ENCODE measurements at regions not wholly inside any gene's neighbourhood (a gene's known extent, or its start where the extent isn't known, plus 50 kb on each side); places are given as distances from the start of the nearest gene placed in this dataset.

DNA sequence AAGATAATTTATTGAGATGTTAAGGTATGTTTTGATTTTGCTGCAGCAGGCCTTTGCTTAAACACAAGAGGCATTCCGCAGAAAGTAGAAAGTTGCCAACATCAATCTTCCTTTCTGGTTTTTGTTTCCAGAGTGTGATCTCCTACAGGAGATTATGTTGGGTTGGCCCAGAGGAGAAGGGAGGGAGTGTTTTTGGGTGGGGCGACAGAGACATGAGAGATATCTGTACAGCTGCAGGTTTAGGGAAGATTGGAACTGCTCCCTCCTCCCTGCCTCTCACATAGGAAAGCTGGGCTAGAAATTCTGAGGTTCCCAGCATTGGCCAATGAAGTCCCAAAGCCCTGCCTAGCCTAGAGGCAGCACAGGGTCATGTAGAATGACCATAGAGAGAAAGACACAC, 211.0 kb downstream of the CEMIP2 start:
- TF ChIP-seq, protein P1, sequence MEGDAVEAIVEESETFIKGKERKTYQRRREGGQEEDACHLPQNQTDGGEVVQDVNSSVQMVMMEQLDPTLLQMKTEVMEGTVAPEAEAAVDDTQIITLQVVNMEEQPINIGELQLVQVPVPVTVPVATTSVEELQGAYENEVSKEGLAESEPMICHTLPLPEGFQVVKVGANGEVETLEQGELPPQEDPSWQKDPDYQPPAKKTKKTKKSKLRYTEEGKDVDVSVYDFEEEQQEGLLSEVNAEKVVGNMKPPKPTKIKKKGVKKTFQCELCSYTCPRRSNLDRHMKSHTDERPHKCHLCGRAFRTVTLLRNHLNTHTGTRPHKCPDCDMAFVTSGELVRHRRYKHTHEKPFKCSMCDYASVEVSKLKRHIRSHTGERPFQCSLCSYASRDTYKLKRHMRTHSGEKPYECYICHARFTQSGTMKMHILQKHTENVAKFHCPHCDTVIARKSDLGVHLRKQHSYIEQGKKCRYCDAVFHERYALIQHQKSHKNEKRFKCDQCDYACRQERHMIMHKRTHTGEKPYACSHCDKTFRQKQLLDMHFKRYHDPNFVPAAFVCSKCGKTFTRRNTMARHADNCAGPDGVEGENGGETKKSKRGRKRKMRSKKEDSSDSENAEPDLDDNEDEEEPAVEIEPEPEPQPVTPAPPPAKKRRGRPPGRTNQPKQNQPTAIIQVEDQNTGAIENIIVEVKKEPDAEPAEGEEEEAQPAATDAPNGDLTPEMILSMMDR (IDR thresholded peaks at IDR 0.05), result no peak
- TF ChIP-seq EP300 (IDR thresholded peaks at IDR 0.05) (no peak), POLR2A (IDR thresholded peaks at IDR 0.05) (no peak), POLR2AphosphoS5 (IDR thresholded peaks at IDR 0.05) (no peak)

All from sigmoid colon (tissue), 4 donors.